Uterus (tissue), 3 donors: ENCODE measurements at regions not wholly inside any gene's neighbourhood (a gene's known extent, or its start where the extent isn't known, plus 50 kb on each side); places are given as distances from the start of the nearest gene placed in this dataset.

Source experiments
- DNase-seq, 2 donors: peaks; one replicate each; pipeline ENCODE4 v3.0.0-alpha.2; 2019 to 2020
- H3K27ac ChIP-seq, 2 donors: fragments of 200-600 bp; sonication (generic); 1 replicate in 1 of 2; 2 replicates in 1 of 2; pipeline ENCODE4 v1.5.1; 2016 to 2018
- H3K27me3 ChIP-seq, 2 donors: fragments of 200-600 bp; sonication (generic); one replicate each; pipeline ENCODE4 v1.5.1; 2018 to 2019; ENCODE audit warnings: control low read depth in 1 of 2
- H3K36me3 ChIP-seq, 2 donors: fragments of 200-600 bp; sonication (generic); one replicate each; pipeline ENCODE4 v1.5.1; 2019; ENCODE audit warnings: control low read depth in 1 of 2
- H3K4me1 ChIP-seq, 2 donors: fragments of 200-600 bp; sonication (generic); one replicate each; pipeline ENCODE4 v1.5.1; 2018 to 2019; ENCODE audit warnings: control low read depth in 1 of 2
- H3K4me3 ChIP-seq, 2 donors: fragments of 200-600 bp; sonication (generic); 1 replicate in 1 of 2; 2 replicates in 1 of 2; pipeline ENCODE4 v1.5.1; 2018 to 2019; ENCODE audit warnings: mild to moderate bottlenecking in 1 of 2
- H3K9me3 ChIP-seq, 2 donors: fragments of 200-600 bp; sonication (generic); one replicate each; pipeline ENCODE4 v1.5.1; 2019; ENCODE audit warnings: control low read depth in 1 of 2
- CTCF ChIP-seq, 4 experiments: fragments of 200-600 bp in 2 of 4; fragments of 450-650 bp in 2 of 4; sonication (generic) in 2 of 4; IDR thresholded peaks; one replicate each; pipeline ENCODE4 v1.5.1; 2016 to 2019; ENCODE audit warnings: antibody characterized with exemption in 4 of 4, mild to moderate bottlenecking in 2 of 4, moderate library complexity in 1 of 4
- POLR2A ChIP-seq, 2 donors: fragments of 450-650 bp; IDR thresholded peaks; one replicate each; pipeline ENCODE4 v1.6.1; 2016; ENCODE audit warnings: antibody characterized with exemption in 2 of 2, mild to moderate bottlenecking in 1 of 2, moderate library complexity in 1 of 2
- intact Hi-C: fragments of 100-400 bp; cut with DNase I; formaldehyde crosslinking; loops from one replicate; pipeline ENCODE4 v1.15.1; 2023; ENCODE audit warnings: low total_unique reads
- donor health status: DM: yes; HTN: yes; CAD: no.

GRCh38 chr6:4366635-4367395 is 231.4 kb upstream of the ECI2 start:
- no peak for TF ChIP-seq POLR2A (IDR thresholded peaks at IDR 0.05)
- no peak for TF ChIP-seq CTCF (IDR thresholded peaks at IDR 0.05)
- intact Hi-C loops = no loop called here
- no peaks in the 10 kb centered on the region for H3K9me3 ChIP-seq
- H3K27me3 ChIP-seq = no peaks in the 10 kb centered on the region
- DNase-seq = no peak
- H3K4me1 ChIP-seq = no peaks in the 10 kb centered on the region
- H3K27ac ChIP-seq = no peak overlapping the region
- no peak overlapping the region for H3K4me3 ChIP-seq
- no peaks in the 10 kb centered on the region for H3K36me3 ChIP-seq

GRCh38 chr6:4365686-4366085 is 230.3 kb upstream of the ECI2 start:
- H3K27ac ChIP-seq = no peak overlapping the region
- H3K4me3 ChIP-seq = no peak overlapping the region
- intact Hi-C loops = no loop called here
- no peaks in the 10 kb centered on the region for H3K4me1 ChIP-seq
- H3K27me3 ChIP-seq = no peaks in the 10 kb centered on the region
- no peaks in the 10 kb centered on the region for H3K36me3 ChIP-seq
- no peak for DNase-seq
- no peaks in the 10 kb centered on the region for H3K9me3 ChIP-seq
- no peak for TF ChIP-seq CTCF (IDR thresholded peaks at IDR 0.05)
- TF ChIP-seq POLR2A (IDR thresholded peaks at IDR 0.05) = no peak

GRCh38 chr6:4364711-4365110 is 229.3 kb upstream of the ECI2 start:
- TF ChIP-seq POLR2A (IDR thresholded peaks at IDR 0.05) (no peak), CTCF (IDR thresholded peaks at IDR 0.05) (no peak)
- H3K27me3 ChIP-seq = no peaks in the 10 kb centered on the region
- intact Hi-C loops = no loop called here
- no peak overlapping the region for H3K27ac ChIP-seq
- no peak for DNase-seq
- H3K4me3 ChIP-seq = no peak overlapping the region
- no peaks in the 10 kb centered on the region for H3K9me3 ChIP-seq
- no peaks in the 10 kb centered on the region for H3K4me1 ChIP-seq
- H3K36me3 ChIP-seq = no peaks in the 10 kb centered on the region

- H3K4me3 ChIP-seq = no peak overlapping the region
- no peaks in the 10 kb centered on the region for H3K27me3 ChIP-seq
- intact Hi-C loops = no loop called here
- no peaks in the 10 kb centered on the region for H3K36me3 ChIP-seq
- no peaks in the 10 kb centered on the region for H3K9me3 ChIP-seq
- TF ChIP-seq POLR2A (IDR thresholded peaks at IDR 0.05) = no peak
- no peak for TF ChIP-seq CTCF (IDR thresholded peaks at IDR 0.05)
- DNase-seq = no peak
- H3K4me1 ChIP-seq = no peaks in the 10 kb centered on the region
- H3K27ac ChIP-seq = no peak overlapping the region
Observed at GRCh38 chr6:4364172-4364571, 228.8 kb upstream of the ECI2 start.

- DNase-seq = no peak
- Histone ChIP-seq H3K36me3 (no peaks in the 10 kb centered on the region), H3K9me3 (no peaks in the 10 kb centered on the region), H3K4me1 (no peaks in the 10 kb centered on the region), H3K27me3 (no peaks in the 10 kb centered on the region), H3K27ac (no peak overlapping the region), H3K4me3 (no peak overlapping the region)
- TF ChIP-seq CTCF (IDR thresholded peaks at IDR 0.05) = no peak
- TF ChIP-seq POLR2A (IDR thresholded peaks at IDR 0.05) = no peak
- intact Hi-C loops = no loop called here
Observed at GRCh38 chr6:4363656-4364055, 228.3 kb upstream of the ECI2 start.
